NK-92 treated with Interleukin-12 subunit alpha and Interleukin-12 subunit beta, amount 100 ng/mL, for 24 hours (cell line): ENCODE measurements at regions not wholly inside any gene's neighbourhood (a gene's known extent, or its start where the extent isn't known, plus 50 kb on each side); places are given as distances from the start of the nearest gene placed in this dataset.

Source experiments
- DNase-seq: peaks from one replicate; lab custom pipeline; 2025; lab: John Stamatoyannopoulos, UW

- no peak for DNase-seq
Observed at GRCh38 chr3:159536876-159537275, 451.8 kb upstream of the IL12A start.

DNA sequence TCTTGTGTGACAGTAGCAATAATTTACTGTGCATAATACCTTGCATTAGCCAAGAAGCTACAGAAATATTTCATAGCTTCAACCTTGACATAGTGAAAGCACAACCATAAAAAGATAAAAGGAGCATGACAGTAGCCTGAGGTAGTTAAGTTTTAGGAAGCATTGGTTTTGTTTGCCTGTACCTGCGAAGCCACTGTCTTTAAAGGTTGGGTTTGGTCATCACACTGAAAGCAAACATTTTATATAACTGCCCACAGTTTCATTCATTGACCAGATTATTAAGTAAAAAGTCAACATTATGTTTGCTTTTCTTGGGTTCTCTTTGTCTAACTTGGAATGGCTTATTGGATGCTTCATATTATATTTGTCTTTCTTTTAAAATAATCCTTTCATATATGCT lies 450.1 kb upstream of the IL12A start:
- DNase-seq: no peak

GRCh38 chr3:159540882-159541495 lies 447.6 kb upstream of the IL12A start:
- no peak for DNase-seq

- no peak for DNase-seq
Observed at GRCh38 chr3:159548675-159549335, 439.8 kb upstream of the IL12A start.

GRCh38 chr3:159555205-159555604 lies 433.4 kb upstream of the IL12A start:
- DNase-seq: no peak

GRCh38 chr3:159559771-159560170 lies 428.9 kb upstream of the IL12A start:
- DNase-seq: no peak

DNA sequence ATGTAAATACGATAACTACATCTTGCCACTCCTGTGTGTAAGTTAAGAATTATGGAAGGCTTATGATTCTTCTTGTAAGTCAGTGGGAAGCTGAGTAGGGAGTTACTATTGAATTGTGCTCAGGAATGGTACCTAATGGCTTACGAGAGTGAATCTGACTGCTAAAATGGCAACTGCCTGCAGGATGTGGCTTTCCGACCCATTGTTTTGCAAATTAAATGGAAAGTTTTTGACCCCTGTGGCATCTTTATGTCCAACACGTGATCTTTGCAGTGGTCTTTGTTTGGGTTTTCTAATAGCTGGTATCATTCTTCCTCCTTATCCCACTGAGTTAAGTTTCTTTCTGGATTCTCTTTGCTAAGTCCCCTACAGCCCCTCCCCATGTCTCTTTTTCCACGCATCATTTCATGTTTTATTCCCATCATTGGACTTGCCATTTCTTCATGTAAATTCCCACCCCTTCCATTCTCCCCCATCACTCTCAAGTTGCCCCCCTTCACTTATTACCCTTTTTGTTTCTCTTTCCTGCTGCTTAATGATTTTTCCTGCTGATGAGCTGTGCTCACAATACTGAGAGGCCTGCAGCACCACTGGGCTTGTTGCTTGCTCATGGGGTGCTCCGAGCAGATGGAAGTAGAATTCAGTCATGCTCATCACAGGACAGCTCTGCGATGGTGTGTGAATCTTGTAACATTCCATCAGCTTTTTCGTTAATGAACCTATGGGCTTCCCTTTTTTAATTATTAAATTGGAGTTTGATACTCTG lies 428.2 kb upstream of the IL12A start:
- no peak for DNase-seq

DNA sequence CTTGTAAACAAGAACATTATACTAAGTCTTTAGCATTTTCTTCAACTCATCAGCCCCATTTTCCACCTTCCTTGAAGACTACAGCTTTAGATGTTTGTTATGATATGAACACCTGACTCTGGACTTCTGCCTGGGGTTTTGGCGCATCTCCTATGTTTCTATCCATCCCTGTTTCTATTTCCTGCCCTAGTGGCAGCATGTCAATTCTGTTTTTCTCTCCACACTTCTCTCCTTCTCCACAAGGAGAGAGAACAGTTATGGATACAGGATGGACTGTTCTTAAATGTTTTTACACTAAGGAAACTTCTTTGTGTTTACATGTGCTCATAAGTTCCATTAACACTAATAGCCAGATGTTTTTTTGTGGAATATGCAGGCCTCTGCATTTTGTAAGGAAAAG lies 423.3 kb upstream of the IL12A start:
- no peak for DNase-seq

DNA sequence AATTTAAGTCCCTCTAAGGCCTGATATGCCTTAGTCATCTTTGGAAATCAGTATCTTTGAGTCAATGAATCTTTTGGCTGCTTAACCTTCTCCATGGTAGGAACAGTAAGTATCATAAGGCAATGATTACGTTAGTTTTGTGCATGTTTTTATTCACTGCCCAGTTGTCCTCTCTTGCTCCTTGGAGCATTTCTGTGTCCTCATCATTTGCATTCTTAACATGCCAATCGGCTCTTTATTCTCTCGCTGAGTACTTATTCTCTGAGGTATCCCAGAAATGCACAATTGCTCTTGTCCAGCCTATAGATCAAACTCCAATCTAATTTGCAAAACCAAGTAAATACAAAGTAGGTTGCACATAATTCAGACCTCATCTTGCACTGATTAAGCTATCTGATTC lies 405.0 kb upstream of the IL12A start:
- DNase-seq: no peak

- no peak for DNase-seq
Observed at GRCh38 chr3:159584421-159584820, 404.2 kb upstream of the IL12A start.

DNA sequence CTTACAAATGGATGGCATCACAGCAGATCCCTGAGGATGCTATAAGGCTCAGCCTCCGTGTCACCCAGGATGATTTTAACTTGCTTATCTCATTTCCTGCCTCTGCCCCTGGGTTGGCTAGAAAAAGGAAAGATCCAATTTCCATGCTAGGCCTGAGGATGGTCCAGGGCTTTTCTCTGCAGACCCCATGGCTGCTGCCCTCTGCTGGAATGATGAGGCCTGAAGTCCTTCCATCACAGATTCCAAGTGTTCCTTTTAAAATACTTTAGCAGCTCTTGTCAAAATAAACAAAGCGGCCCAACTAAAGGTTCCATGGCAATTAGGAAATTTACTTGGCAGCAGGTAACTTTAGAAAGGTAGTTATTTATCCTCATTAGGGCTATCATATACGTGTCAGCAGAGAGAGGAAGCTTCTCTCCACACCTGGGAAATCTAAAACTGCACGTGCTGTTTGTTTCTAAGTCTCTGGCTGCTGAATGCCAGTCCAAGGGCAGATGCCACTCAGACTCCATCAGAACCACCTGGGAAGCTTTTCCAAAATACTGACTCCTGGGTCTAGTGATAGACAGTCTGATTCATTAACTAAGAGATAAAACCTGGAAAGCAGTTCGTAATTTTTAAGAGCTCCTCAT lies 401.9 kb upstream of the IL12A start:
- DNase-seq: no peak

- DNase-seq: no peak
Observed at GRCh38 chr3:159593927-159594605, 394.6 kb upstream of the IL12A start.

- DNase-seq: no peak
Observed at GRCh38 chr3:159600291-159600690, 388.3 kb upstream of the IL12A start.

DNA sequence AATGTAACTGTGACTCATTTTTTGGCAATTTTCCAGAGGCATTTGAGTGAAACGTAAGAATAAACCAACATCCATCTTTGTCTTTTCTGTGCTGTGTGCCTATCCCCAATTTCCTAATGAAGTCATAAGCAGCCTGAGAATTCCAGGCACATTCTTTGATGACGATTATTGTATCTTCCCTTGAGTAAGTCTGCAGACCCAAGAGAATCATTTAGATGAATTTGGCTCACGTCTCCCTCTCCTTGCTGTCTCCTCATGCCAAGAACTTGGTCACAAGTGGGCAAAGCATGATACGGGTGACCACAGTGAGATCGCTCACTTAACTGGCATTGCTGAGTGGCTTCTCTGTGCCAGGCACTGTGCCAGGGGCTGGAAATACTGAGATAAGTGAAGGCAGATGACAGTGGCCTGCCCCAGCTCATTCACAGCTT lies 384.5 kb upstream of the IL12A start:
- DNase-seq: no peak

GRCh38 chr3:159605101-159605500 lies 383.5 kb upstream of the IL12A start:
- DNase-seq: no peak

DNA sequence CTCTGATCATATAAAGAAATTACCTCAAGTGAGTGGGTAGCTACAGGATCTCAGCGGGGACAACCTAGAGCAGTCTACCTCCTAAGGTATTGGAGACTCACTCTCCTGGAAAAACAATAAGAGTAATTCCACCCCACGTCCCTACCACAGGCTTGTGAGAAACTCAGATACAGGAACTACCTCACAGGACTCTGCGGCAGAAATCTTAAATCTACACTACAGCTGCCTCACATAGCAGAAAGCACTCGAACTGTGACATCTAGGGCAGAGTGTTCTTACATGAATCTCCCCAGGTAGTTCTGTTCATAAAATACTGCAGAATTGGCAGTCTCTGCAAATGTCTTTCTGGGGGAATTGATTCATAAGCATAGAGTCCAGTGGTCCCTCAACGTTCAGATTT lies 382.9 kb upstream of the IL12A start:
- DNase-seq: no peak

DNA sequence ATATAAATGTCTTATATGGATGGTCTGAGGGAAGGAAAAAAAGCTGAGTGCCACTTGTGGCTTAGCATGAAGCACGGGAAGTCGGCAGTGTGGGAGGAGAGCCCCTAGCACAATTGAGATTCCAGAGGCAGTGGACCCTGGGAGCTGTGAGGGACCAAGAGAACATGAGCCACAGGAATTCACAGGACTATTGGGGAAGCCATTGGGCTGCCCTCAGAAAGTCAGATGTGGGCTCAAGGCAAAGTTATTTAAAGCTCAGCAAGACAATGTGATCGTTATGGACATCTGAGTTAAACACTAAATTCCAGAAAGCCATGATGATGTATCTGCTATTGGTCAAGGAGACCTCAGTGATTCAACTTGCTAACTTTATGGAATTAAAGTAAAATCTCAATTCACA lies 380.8 kb upstream of the IL12A start:
- DNase-seq: no peak

DNA sequence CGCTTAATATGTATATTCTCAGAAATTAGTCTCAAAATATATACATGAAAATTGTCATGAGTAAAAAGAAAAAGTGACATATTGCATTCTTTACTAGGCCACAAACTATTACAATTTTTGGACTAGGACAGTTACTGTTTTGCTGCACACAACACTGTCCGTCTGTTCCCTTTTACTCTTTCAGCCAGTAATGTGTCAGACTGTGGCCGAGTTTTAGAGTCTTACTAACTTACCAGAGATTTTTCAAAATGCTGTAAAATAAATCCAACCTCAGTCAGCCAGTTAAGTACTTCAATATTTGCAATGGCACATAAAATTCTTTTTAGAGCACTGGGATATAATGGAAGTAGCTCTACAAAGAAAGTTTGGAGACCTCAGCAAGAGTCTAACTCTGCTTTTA lies 380.3 kb upstream of the IL12A start:
- no peak for DNase-seq

DNA sequence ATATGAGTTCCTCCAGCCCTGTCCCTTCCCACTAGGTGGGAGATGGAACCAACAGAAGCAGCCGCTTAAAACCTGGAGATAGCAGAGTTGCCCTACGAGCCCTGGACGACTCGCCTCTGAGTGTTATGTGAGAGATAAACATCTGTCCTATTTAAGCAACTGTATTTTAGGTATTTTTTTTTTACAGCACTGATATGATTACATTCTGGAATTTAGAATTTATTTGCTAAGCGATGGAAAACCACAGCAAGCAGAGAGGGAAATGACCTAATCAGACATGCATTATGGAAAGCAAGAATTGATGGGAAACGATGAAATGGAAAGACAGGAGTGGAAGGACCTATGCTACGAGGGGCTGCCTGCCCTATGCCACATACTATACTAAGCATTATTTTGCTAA lies 379.0 kb upstream of the IL12A start:
- no peak for DNase-seq

DNA sequence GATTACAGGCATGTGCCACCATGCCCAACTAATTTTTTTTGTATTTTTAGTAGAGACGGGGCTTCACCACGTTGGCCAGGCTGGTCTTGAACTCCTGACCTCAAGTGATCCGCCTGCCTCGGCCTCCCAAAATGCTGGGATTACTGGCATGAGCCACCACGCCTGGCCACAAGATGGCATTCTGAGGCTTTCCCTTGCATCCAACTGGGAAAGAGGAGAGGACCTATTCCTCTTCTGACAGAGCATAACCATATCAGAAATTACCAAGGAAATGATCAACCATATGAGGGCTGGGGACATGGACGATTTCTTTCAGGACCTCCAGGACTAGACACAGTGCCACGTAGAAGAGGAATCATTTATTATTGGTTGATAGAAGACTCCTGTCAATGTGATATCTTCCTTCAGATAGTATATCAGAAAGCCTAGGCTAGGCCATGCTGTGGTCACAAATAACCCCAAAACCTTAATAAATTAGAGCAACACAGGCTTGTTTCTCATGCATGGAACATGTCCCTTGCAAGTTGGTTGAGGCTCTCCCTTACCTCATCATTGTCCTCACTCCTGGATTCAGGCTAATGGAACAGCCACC lies 372.3 kb upstream of the IL12A start:
- DNase-seq: no peak

GRCh38 chr3:159619341-159619885 lies 369.2 kb upstream of the IL12A start:
- DNase-seq: no peak

- no peak for DNase-seq
Observed at GRCh38 chr3:159620281-159620680, 368.4 kb upstream of the IL12A start.
